Caco-2 (cell line): ENCODE measurements at regions not wholly inside any gene's neighbourhood (a gene's known extent, or its start where the extent isn't known, plus 50 kb on each side); places are given as distances from the start of the nearest gene placed in this dataset.
A peak's percentile ranks its signal among the peaks of the same experiment; 100 is the strongest.
"Not testable (repeated sequence)": the region's sequence is repeated elsewhere in the genome, so short reads cannot be mapped to it uniquely, and the experiment has no call there.

Experiments used
- BruUV-seq: library from RNA; stranded (reverse); fragments of 400-500 nt; replicated peaks from 2 replicates; lab custom pipeline; 2021; lab: Mats Ljungman, UMichigan
- CTCF ChIA-PET: fragments of 300-600 bp; sonication (Branson Sonifier 250); formaldehyde crosslinking; loops from one replicate; lab custom pipeline; 2022; ENCODE audit warnings: antibody characterized with exemption; lab: Charles Lee
- POLR2A ChIA-PET: fragments of 300-600 bp; sonication (Branson Sonifier 250); formaldehyde crosslinking; loops from one replicate; lab custom pipeline; 2022; ENCODE audit warnings: antibody characterized with exemption; lab: Charles Lee
- DNase-seq, 2 experiments: peaks; one replicate each; pipeline versions ENCODE4 v3.0.0 to v3.0.0-alpha.2; 2020 to 2022
- H3K27me3 ChIP-seq: replicated peaks from 2 replicates; pipeline ENCODE4 v1.6.0; 2011; ENCODE audit warnings: low read length; ENCODE audit not compliant: control insufficient read depth, insufficient read depth
- H3K36me3 ChIP-seq: 2 replicates; pipeline ENCODE4 v1.5.1; 2011; ENCODE audit warnings: low read length; ENCODE audit not compliant: control insufficient read depth, insufficient read depth
- H3K4me1 ChIP-seq: fragments of 250-450 bp; sonication (Bioruptor Pico); 2 replicates; pipeline ENCODE4 v1.5.1; 2020; ENCODE audit warnings: mild to moderate bottlenecking
- H3K4me3 ChIP-seq: 2 replicates; pipeline ENCODE4 v1.5.1; 2011; ENCODE audit warnings: low read depth, mild to moderate bottlenecking, control low read depth, low read length
- H3K9me3 ChIP-seq: fragments of 250-450 bp; sonication (Bioruptor Pico); 2 replicates; pipeline ENCODE4 v1.5.1; 2020; ENCODE audit warnings: mild to moderate bottlenecking, moderate library complexity
- H3K27ac Mint-ChIP-seq: one replicate; pipeline ENCODE4 v1.8.0; 2022; ENCODE audit warnings: mixed read lengths; ENCODE audit not compliant: unreplicated experiment
- H3K27me3 Mint-ChIP-seq: one replicate; pipeline ENCODE4 v1.8.0; 2022; ENCODE audit warnings: mixed read lengths; ENCODE audit not compliant: insufficient read depth, unreplicated experiment
- H3K36me3 Mint-ChIP-seq: one replicate; pipeline ENCODE4 v1.8.0; 2022; ENCODE audit warnings: mild to moderate bottlenecking, mixed read lengths; ENCODE audit not compliant: insufficient read depth, unreplicated experiment
- H3K4me1 Mint-ChIP-seq: one replicate; pipeline ENCODE4 v1.8.0; 2022; ENCODE audit warnings: low read depth, mixed read lengths; ENCODE audit not compliant: unreplicated experiment
- H3K4me3 Mint-ChIP-seq: one replicate; pipeline ENCODE4 v1.8.0; 2022; ENCODE audit warnings: mild to moderate bottlenecking, moderate library complexity, mixed read lengths; ENCODE audit not compliant: unreplicated experiment
- H3K9me3 Mint-ChIP-seq: one replicate; pipeline ENCODE4 v1.8.0; 2022; ENCODE audit warnings: mixed read lengths; ENCODE audit not compliant: unreplicated experiment
- CTCF ChIP-seq, 2 experiments: fragments of 200-600 bp in 1 of 2; IDR thresholded peaks; 1 replicate in 1 of 2; 2 replicates in 1 of 2; pipeline versions ENCODE4 v1.5.1 to v1.8.0; 2011 to 2022; ENCODE audit warnings: antibody characterized with exemption in 1 of 2, control low read depth in 1 of 2, inconsistent platforms in 1 of 2, low read depth in 1 of 2, low read length in 1 of 2, mild to moderate bottlenecking in 1 of 2, moderate library complexity in 1 of 2; ENCODE audit not compliant: insufficient read depth in 1 of 2, severe bottlenecking in 1 of 2, unreplicated experiment in 1 of 2
- intact Hi-C: fragments of 100-400 bp; cut with micrococcal nuclease; formaldehyde crosslinking; loops from one replicate; pipeline ENCODE4 v1.10.0; 2022; ENCODE audit not compliant: unreplicated experiment

DNA sequence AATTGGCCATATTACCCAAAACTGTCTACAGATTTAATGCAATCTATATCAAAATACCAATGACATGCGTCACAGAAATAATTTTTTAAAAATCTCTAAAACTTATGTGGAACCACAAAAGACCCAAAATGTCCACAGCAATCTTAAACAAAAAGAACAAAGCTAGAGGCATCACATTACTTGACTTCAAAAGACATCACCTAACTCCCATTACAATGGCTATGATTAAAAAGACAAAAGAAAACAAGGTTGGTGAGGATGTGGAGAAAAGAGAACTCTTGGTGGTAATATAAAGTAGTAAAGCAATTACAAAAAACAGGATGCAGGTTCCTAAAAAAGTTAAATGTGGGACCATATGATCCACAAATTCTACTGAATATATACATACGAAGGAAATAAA is 187.6 kb upstream of the CNTN6 start:
- Mint-ChIP-seq H3K4me1 (no peaks in the 10 kb centered on the region), H3K36me3 (no peaks in the 10 kb centered on the region), H3K4me3 (no peak overlapping the region), H3K27ac (no peak overlapping the region), H3K27me3 (no peaks in the 10 kb centered on the region), H3K9me3 (no peaks in the 10 kb centered on the region)
- no peak for DNase-seq
- H3K27me3 ChIP-seq, result no peaks in the 10 kb centered on the region
- no peaks in the 10 kb centered on the region for H3K4me1 ChIP-seq
- no peaks in the 10 kb centered on the region for H3K36me3 ChIP-seq
- BruUV-seq, result no TSS peak
- no peaks in the 10 kb centered on the region for H3K9me3 ChIP-seq
- H3K4me3 ChIP-seq, result no peak overlapping the region
- ChIA-PET POLR2A (no interaction called here), CTCF (no interaction called here)
- intact Hi-C loops, result loop anchor here (5.0 to 10.0 kb wide), 3 partner anchors 347 to 1080 kb away; no protein-coding TSS in a partner anchor
- no peak for TF ChIP-seq CTCF (IDR thresholded peaks at IDR 0.05; ENCODE audit: insufficient read depth in 1 of 2, low read depth in 1 of 2, low read length in 1 of 2, severe bottlenecking in 1 of 2, unreplicated experiment in 1 of 2)

- H3K9me3 Mint-ChIP-seq, result peaks cover 8% of the 10 kb centered on the region
- TF ChIP-seq CTCF (IDR thresholded peaks at IDR 0.05; ENCODE audit: insufficient read depth in 1 of 2, low read depth in 1 of 2, low read length in 1 of 2, severe bottlenecking in 1 of 2, unreplicated experiment in 1 of 2), result no peak
- no TSS peak for BruUV-seq
- H3K36me3 Mint-ChIP-seq, result no peaks in the 10 kb centered on the region
- H3K4me3 Mint-ChIP-seq, result no peak overlapping the region
- H3K4me1 Mint-ChIP-seq, result no peaks in the 10 kb centered on the region
- no peaks in the 10 kb centered on the region for H3K27me3 Mint-ChIP-seq
- Histone ChIP-seq H3K27me3 (no peaks in the 10 kb centered on the region), H3K9me3 (no peaks in the 10 kb centered on the region), H3K4me3 (no peak overlapping the region), H3K36me3 (no peaks in the 10 kb centered on the region), H3K4me1 (no peaks in the 10 kb centered on the region)
- DNase-seq, result no peak
- ChIA-PET CTCF (no interaction called here), POLR2A (no interaction called here)
- intact Hi-C loops, result loop anchor here (5.0 to 10.0 kb wide), 3 partner anchors 346 to 1078 kb away; no protein-coding TSS in a partner anchor
- no peak overlapping the region for H3K27ac Mint-ChIP-seq
These were observed 186.1 kb upstream of the CNTN6 start for GRCh38 chr3:906739-907138.

GRCh38 chr3:908839-909238 is 184.0 kb upstream of the CNTN6 start:
- H3K27me3 Mint-ChIP-seq, result no peaks in the 10 kb centered on the region
- peak in 1 of 2 experiments; percentile 3 for DNase-seq
- Histone ChIP-seq H3K36me3 (no peaks in the 10 kb centered on the region), H3K9me3 (no peaks in the 10 kb centered on the region), H3K27me3 (no peaks in the 10 kb centered on the region), H3K4me1 (peaks cover 4% of the 10 kb centered on the region), H3K4me3 (no peak overlapping the region)
- BruUV-seq, result no TSS peak
- H3K4me1 Mint-ChIP-seq, result peaks cover 6% of the 10 kb centered on the region
- ChIA-PET CTCF (no interaction called here), POLR2A (no interaction called here)
- TF ChIP-seq CTCF (IDR thresholded peaks at IDR 0.05; ENCODE audit: insufficient read depth in 1 of 2, low read depth in 1 of 2, low read length in 1 of 2, severe bottlenecking in 1 of 2, unreplicated experiment in 1 of 2), result peak in 1 of 2 experiments; percentile 30
- H3K9me3 Mint-ChIP-seq, result peaks cover 9% of the 10 kb centered on the region
- no peak overlapping the region for H3K27ac Mint-ChIP-seq
- intact Hi-C loops, result loop anchor here (5.0 to 10.0 kb wide), 3 partner anchors 343 to 1076 kb away; no protein-coding TSS in a partner anchor
- no peak overlapping the region for H3K4me3 Mint-ChIP-seq
- H3K36me3 Mint-ChIP-seq, result no peaks in the 10 kb centered on the region

GRCh38 chr3:912717-913116 is 180.1 kb upstream of the CNTN6 start:
- peak; percentile 18 to 45 for DNase-seq
- H3K36me3 ChIP-seq, CTCF ChIA-PET, intact Hi-C loops, H3K9me3 ChIP-seq, BruUV-seq, H3K36me3 Mint-ChIP-seq, H3K4me1 Mint-ChIP-seq, H3K9me3 Mint-ChIP-seq, H3K4me3 ChIP-seq, H3K27me3 ChIP-seq, H3K27me3 Mint-ChIP-seq, H3K4me3 Mint-ChIP-seq, H3K4me1 ChIP-seq, POLR2A ChIA-PET: not testable (repeated sequence)
- peak overlapping the region; percentile 22 for H3K27ac Mint-ChIP-seq
